Activated T-cell treated with anti-CD3 and anti-CD28 coated beads, Interleukin-2, amount 50 U/mL, for 72 hours (primary cell): ENCODE measurements at regions not wholly inside any gene's neighbourhood (a gene's known extent, or its start where the extent isn't known, plus 50 kb on each side); places are given as distances from the start of the nearest gene placed in this dataset.
A peak's percentile ranks its signal among the peaks of the same experiment; 100 is the strongest.
"Not testable (repeated sequence)": the region's sequence is repeated elsewhere in the genome, so short reads cannot be mapped to it uniquely, and the experiment has no call there.

Source experiments
- ATAC-seq, 2 donors: fragments of 150-1000 bp; cut with Tn5 transposase; replicated peaks in 1 of 2; 2 replicates each; pipeline ENCODE4 v1.10.0; 2021; ENCODE audit warnings: moderate library complexity in 2 of 2, mild to moderate bottlenecking in 1 of 2
- DNase-seq, 2 donors: peaks; one replicate each; pipeline ENCODE4 v3.0.0; 2021 to 2022; ENCODE audit warnings: mixed read lengths in 1 of 2
- H3K27ac Mint-ChIP-seq: one replicate; pipeline ENCODE4 v1.8.0; 2022; ENCODE audit warnings: mild to moderate bottlenecking, moderate library complexity, mixed read lengths
- H3K27me3 Mint-ChIP-seq: one replicate; pipeline ENCODE4 v1.8.0; 2022; ENCODE audit warnings: low read depth, mixed read lengths
- H3K36me3 Mint-ChIP-seq, 2 donors: one replicate each; pipeline ENCODE4 v1.8.0; 2022; ENCODE audit warnings: mixed read lengths in 2 of 2, mild to moderate bottlenecking in 1 of 2; ENCODE audit not compliant: insufficient read depth in 2 of 2
- H3K4me1 Mint-ChIP-seq: one replicate; pipeline ENCODE4 v1.8.0; 2022; ENCODE audit warnings: low read depth, mixed read lengths
- H3K4me3 Mint-ChIP-seq, 2 donors: one replicate each; pipeline ENCODE4 v1.8.0; 2022; ENCODE audit warnings: mild to moderate bottlenecking in 2 of 2, mixed read lengths in 2 of 2, moderate library complexity in 2 of 2
- H3K9me3 Mint-ChIP-seq, 2 donors: one replicate each; pipeline ENCODE4 v1.8.0; 2022; ENCODE audit warnings: mixed read lengths in 2 of 2

- not testable (repeated sequence) for H3K4me3 Mint-ChIP-seq, H3K4me1 Mint-ChIP-seq, DNase-seq, ATAC-seq, H3K27me3 Mint-ChIP-seq, H3K36me3 Mint-ChIP-seq, H3K27ac Mint-ChIP-seq, H3K9me3 Mint-ChIP-seq
These were observed 55.0 kb upstream of the AGAP4 start for GRCh38 chr10:45902324-45902723.

GRCh38 chr10:45903614-45904013 lies 56.3 kb upstream of the AGAP4 start:
- H3K4me1 Mint-ChIP-seq, H3K4me3 Mint-ChIP-seq, H3K36me3 Mint-ChIP-seq, ATAC-seq, H3K27me3 Mint-ChIP-seq, H3K9me3 Mint-ChIP-seq, H3K27ac Mint-ChIP-seq, DNase-seq: not testable (repeated sequence)

GRCh38 chr10:45904070-45904469 lies 56.8 kb upstream of the AGAP4 start:
- not testable (repeated sequence) for H3K9me3 Mint-ChIP-seq, H3K27me3 Mint-ChIP-seq, H3K27ac Mint-ChIP-seq, H3K4me3 Mint-ChIP-seq, H3K4me1 Mint-ChIP-seq, H3K36me3 Mint-ChIP-seq, DNase-seq
- peak; percentile 18 to 32 for ATAC-seq

GRCh38 chr10:45913205-45913604 lies 59.1 kb upstream of the TIMM23 start:
- H3K9me3 Mint-ChIP-seq, H3K36me3 Mint-ChIP-seq, ATAC-seq, H3K27me3 Mint-ChIP-seq, H3K4me1 Mint-ChIP-seq, H3K27ac Mint-ChIP-seq, DNase-seq, H3K4me3 Mint-ChIP-seq: not testable (repeated sequence)

GRCh38 chr10:45914740-45915139 lies 57.5 kb upstream of the TIMM23 start:
- not testable (repeated sequence) for H3K4me1 Mint-ChIP-seq, H3K9me3 Mint-ChIP-seq, H3K4me3 Mint-ChIP-seq, H3K36me3 Mint-ChIP-seq, DNase-seq, H3K27me3 Mint-ChIP-seq, ATAC-seq, H3K27ac Mint-ChIP-seq

- not testable (repeated sequence) for DNase-seq, H3K4me3 Mint-ChIP-seq, H3K36me3 Mint-ChIP-seq, H3K27me3 Mint-ChIP-seq, H3K9me3 Mint-ChIP-seq, H3K27ac Mint-ChIP-seq, ATAC-seq, H3K4me1 Mint-ChIP-seq
These were observed 56.7 kb upstream of the TIMM23 start for GRCh38 chr10:45915617-45916016.

GRCh38 chr10:45920876-45921275 lies 51.4 kb upstream of the TIMM23 start:
- not testable (repeated sequence) for ATAC-seq, H3K36me3 Mint-ChIP-seq, H3K9me3 Mint-ChIP-seq, H3K4me1 Mint-ChIP-seq, H3K27ac Mint-ChIP-seq, H3K4me3 Mint-ChIP-seq, DNase-seq, H3K27me3 Mint-ChIP-seq
